ENCODE measurements at regions not wholly inside any gene's neighbourhood (a gene's known extent, or its start where the extent isn't known, plus 50 kb on each side); places are given as distances from the start of the nearest gene placed in this dataset.

DNA sequence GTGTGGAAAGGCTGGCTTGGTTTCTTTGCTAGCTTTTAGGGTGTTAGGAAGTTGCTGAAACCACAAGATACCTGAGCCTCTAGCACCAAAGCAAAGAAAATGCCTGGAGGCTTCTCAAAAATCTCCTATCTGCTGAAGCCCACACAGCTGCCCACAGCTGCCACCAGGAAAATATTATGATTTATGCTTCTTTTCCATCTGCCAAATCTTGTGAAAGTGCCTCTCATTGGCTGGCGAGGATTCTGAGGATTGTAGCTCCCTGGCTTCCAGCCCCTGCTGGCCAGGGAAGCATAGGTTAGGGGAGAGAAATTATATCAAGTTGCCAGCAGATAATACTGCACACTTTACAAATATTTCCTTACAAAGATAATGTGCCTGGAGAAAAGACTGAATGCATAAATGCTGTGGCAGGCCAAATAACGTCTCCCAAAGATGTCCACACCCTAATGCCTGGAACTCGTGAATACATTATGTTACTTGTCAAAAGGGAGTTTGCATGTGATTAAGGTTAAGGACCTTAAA lies 98.4 kb downstream of the MRPL14 start:
- no peak for TF ChIP-seq NFRKB (IDR thresholded peaks at IDR 0.05)
- TF ChIP-seq SP1 (IDR thresholded peaks at IDR 0.05), result no peak
- no peak for TF ChIP-seq ARNT (IDR thresholded peaks at IDR 0.05)
- TF ChIP-seq FOXA1 (IDR thresholded peaks at IDR 0.05), result no peak
- no peak for TF ChIP-seq FOXM1 (IDR thresholded peaks at IDR 0.05; ENCODE audit: borderline replicate concordance)
- no peak for TF ChIP-seq BHLHE40 (IDR thresholded peaks at IDR 0.05; ENCODE audit: borderline replicate concordance)
- TF ChIP-seq FOXK2 (IDR thresholded peaks at IDR 0.05), result no peak
- no peak for TF ChIP-seq SUZ12 (IDR thresholded peaks at IDR 0.05)
- TF ChIP-seq, protein P1, sequence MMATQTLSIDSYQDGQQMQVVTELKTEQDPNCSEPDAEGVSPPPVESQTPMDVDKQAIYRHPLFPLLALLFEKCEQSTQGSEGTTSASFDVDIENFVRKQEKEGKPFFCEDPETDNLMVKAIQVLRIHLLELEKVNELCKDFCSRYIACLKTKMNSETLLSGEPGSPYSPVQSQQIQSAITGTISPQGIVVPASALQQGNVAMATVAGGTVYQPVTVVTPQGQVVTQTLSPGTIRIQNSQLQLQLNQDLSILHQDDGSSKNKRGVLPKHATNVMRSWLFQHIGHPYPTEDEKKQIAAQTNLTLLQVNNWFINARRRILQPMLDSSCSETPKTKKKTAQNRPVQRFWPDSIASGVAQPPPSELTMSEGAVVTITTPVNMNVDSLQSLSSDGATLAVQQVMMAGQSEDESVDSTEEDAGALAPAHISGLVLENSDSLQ (IDR thresholded peaks at IDR 0.05), result 0 out of 2 replicates have a peak, but pooled peaks have one; percentile 27
- no peak for TF ChIP-seq CTBP1 (IDR thresholded peaks at IDR 0.05; ENCODE audit: borderline replicate concordance)
- no peak for TF ChIP-seq LEF1 (IDR thresholded peaks at IDR 0.05; ENCODE audit: borderline replicate concordance)
